Activated T-helper 9 cell treated with anti-CD3 and anti-CD28 coated beads, Interleukin-2, amount 50 U/mL, for 16 hours (primary cell): ENCODE measurements at regions not wholly inside any gene's neighbourhood (a gene's known extent, or its start where the extent isn't known, plus 50 kb on each side); places are given as distances from the start of the nearest gene placed in this dataset.

ENCODE experiments used
- DNase-seq: peaks from one replicate; pipeline ENCODE4 v3.0.0-alpha.2; 2020; ENCODE audit warnings: low read depth

GRCh38 chr17:51560398-51560797 is 300.1 kb downstream of the UTP18 start:
- DNase-seq, result no peak

DNA sequence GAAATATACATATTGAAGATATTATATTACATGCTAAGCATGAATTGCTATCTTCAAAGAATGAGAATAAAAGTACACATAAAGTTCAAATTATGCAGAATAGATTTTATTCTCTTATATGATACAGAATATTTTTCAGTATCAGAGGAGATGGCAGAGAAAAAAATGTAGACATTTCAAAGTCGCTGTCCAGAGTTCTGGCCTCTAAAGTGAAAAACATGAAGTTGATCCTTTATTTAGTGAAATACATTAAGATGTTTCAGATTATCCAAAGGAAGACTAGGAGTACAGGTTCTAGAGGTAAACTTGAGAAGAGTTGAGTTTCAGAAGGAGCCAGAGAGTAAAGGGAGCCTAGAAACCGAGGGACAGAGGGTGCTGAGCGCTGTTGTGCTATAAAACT is 303.6 kb downstream of the UTP18 start:
- DNase-seq, result no peak

GRCh38 chr17:51572115-51572514 is 311.8 kb downstream of the UTP18 start:
- DNase-seq, result no peak
